HL-60/S4 (cell line): ENCODE measurements at regions not wholly inside any gene's neighbourhood (a gene's known extent, or its start where the extent isn't known, plus 50 kb on each side); places are given as distances from the start of the nearest gene placed in this dataset.

ENCODE experiments used
- in situ Hi-C: fragments of 300-500 bp; cut with MboI; formaldehyde crosslinking; loops from 2 replicates; pipeline ENCODE4 v1.14.3; 2022; ENCODE audit warnings: low sequenced_read_pairs

- in situ Hi-C loops, result no loop called here
These were observed 76.2 kb upstream of the ARHGAP32 start for GRCh38 chr11:129268371-129268770.

GRCh38 chr11:129267716-129268115 lies 75.6 kb upstream of the ARHGAP32 start:
- in situ Hi-C loops, result no loop called here

GRCh38 chr11:129266536-129266935 lies 74.4 kb upstream of the ARHGAP32 start:
- in situ Hi-C loops, result no loop called here

GRCh38 chr11:129265125-129265788 lies 73.1 kb upstream of the ARHGAP32 start:
- in situ Hi-C loops, result no loop called here

- in situ Hi-C loops, result no loop called here
These were observed 72.0 kb upstream of the ARHGAP32 start for GRCh38 chr11:129264114-129264513.

- in situ Hi-C loops, result no loop called here
These were observed 68.6 kb upstream of the ARHGAP32 start for GRCh38 chr11:129260750-129261149.

- in situ Hi-C loops, result no loop called here
These were observed 67.8 kb upstream of the ARHGAP32 start for GRCh38 chr11:129259931-129260348.

GRCh38 chr11:129258205-129258604 lies 66.1 kb upstream of the ARHGAP32 start:
- in situ Hi-C loops, result no loop called here

GRCh38 chr11:129257512-129257911 lies 65.4 kb upstream of the ARHGAP32 start:
- in situ Hi-C loops, result no loop called here

GRCh38 chr11:129252621-129253020 lies 60.5 kb upstream of the ARHGAP32 start:
- in situ Hi-C loops, result no loop called here

- in situ Hi-C loops, result no loop called here
These were observed 58.9 kb upstream of the ARHGAP32 start for GRCh38 chr11:129251067-129251466.

GRCh38 chr11:129249923-129250322 lies 57.8 kb upstream of the ARHGAP32 start:
- in situ Hi-C loops, result no loop called here

- in situ Hi-C loops, result no loop called here
These were observed 57.2 kb upstream of the ARHGAP32 start for GRCh38 chr11:129249351-129249750.

- in situ Hi-C loops, result no loop called here
These were observed 56.5 kb upstream of the ARHGAP32 start for GRCh38 chr11:129248618-129249017.

GRCh38 chr11:129247135-129247534 lies 55.0 kb upstream of the ARHGAP32 start:
- in situ Hi-C loops, result no loop called here

- in situ Hi-C loops, result no loop called here
These were observed 50.7 kb upstream of the ARHGAP32 start for GRCh38 chr11:129242855-129243254.
